ENCODE measurements at regions not wholly inside any gene's neighbourhood (a gene's known extent, or its start where the extent isn't known, plus 50 kb on each side); places are given as distances from the start of the nearest gene placed in this dataset.

DNA sequence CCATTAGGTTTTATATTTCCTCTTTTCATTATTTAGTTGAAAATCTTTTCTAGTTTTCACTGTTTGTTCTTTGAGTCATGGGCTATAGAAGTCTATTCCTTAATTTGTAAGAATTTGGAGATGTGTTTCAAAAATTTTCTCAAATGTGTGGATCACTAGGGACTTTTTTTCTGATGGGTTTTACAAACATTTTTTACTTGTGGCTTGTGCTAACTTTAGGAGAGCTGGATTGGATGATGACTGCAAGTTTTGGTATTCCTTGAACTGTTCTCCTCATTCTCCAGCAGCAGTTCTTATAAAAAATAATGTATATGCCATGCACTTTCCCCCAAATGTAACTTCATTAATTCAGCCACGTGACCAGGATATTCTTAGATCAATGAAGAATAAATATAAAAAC lies 94.7 kb upstream of the CWC22 start:
- no peak overlapping the region for H3K27ac Mint-ChIP-seq (ENCODE audit: unreplicated experiment)
- H3K4me3 Mint-ChIP-seq (ENCODE audit: unreplicated experiment) = no peak overlapping the region
- H3K27me3 Mint-ChIP-seq (ENCODE audit: low read depth) = no peaks in the 10 kb centered on the region
- DNase-seq (ENCODE audit: low spot score) = no peak
- H3K4me1 Mint-ChIP-seq (ENCODE audit: low read depth) = peaks cover 13% of the 10 kb centered on the region
- H3K36me3 Mint-ChIP-seq (ENCODE audit: low read depth) = peaks cover 1% of the 10 kb centered on the region
- no peaks in the 10 kb centered on the region for H3K9me3 Mint-ChIP-seq (ENCODE audit: low read depth)
- TF ChIP-seq, protein P1, sequence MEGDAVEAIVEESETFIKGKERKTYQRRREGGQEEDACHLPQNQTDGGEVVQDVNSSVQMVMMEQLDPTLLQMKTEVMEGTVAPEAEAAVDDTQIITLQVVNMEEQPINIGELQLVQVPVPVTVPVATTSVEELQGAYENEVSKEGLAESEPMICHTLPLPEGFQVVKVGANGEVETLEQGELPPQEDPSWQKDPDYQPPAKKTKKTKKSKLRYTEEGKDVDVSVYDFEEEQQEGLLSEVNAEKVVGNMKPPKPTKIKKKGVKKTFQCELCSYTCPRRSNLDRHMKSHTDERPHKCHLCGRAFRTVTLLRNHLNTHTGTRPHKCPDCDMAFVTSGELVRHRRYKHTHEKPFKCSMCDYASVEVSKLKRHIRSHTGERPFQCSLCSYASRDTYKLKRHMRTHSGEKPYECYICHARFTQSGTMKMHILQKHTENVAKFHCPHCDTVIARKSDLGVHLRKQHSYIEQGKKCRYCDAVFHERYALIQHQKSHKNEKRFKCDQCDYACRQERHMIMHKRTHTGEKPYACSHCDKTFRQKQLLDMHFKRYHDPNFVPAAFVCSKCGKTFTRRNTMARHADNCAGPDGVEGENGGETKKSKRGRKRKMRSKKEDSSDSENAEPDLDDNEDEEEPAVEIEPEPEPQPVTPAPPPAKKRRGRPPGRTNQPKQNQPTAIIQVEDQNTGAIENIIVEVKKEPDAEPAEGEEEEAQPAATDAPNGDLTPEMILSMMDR (IDR thresholded peaks at IDR 0.05) = no peak

- H3K4me1 Mint-ChIP-seq (ENCODE audit: low read depth) = peaks cover 13% of the 10 kb centered on the region
- H3K27ac Mint-ChIP-seq (ENCODE audit: unreplicated experiment) = no peak overlapping the region
- H3K36me3 Mint-ChIP-seq (ENCODE audit: low read depth) = no peaks in the 10 kb centered on the region
- TF ChIP-seq, protein P1 (IDR thresholded peaks at IDR 0.05) = no peak
- H3K9me3 Mint-ChIP-seq (ENCODE audit: low read depth) = no peaks in the 10 kb centered on the region
- no peak overlapping the region for H3K4me3 Mint-ChIP-seq (ENCODE audit: unreplicated experiment)
- H3K27me3 Mint-ChIP-seq (ENCODE audit: low read depth) = peaks cover 9% of the 10 kb centered on the region
- no peak for DNase-seq (ENCODE audit: low spot score)
Measured at GRCh38 chr2:180099308-180099707, 92.2 kb upstream of the CWC22 start.

GRCh38 chr2:180085144-180085543 lies 78.0 kb upstream of the CWC22 start:
- Mint-ChIP-seq H3K9me3 (ENCODE audit: low read depth) (peaks cover 29% of the 10 kb centered on the region), H3K4me1 (ENCODE audit: low read depth) (no peaks in the 10 kb centered on the region), H3K4me3 (ENCODE audit: unreplicated experiment) (no peak overlapping the region), H3K27ac (ENCODE audit: unreplicated experiment) (no peak overlapping the region), H3K27me3 (ENCODE audit: low read depth) (peaks cover 29% of the 10 kb centered on the region), H3K36me3 (ENCODE audit: low read depth) (peaks cover 7% of the 10 kb centered on the region)
- DNase-seq (ENCODE audit: low spot score) = no peak
- TF ChIP-seq, protein P1 (IDR thresholded peaks at IDR 0.05) = no peak

- peaks cover 25% of the 10 kb centered on the region for H3K9me3 Mint-ChIP-seq (ENCODE audit: low read depth)
- H3K27ac Mint-ChIP-seq (ENCODE audit: unreplicated experiment) = no peak overlapping the region
- peaks cover 11% of the 10 kb centered on the region for H3K27me3 Mint-ChIP-seq (ENCODE audit: low read depth)
- TF ChIP-seq, protein P1 (IDR thresholded peaks at IDR 0.05) = peak; percentile 98
- peaks cover 7% of the 10 kb centered on the region for H3K4me1 Mint-ChIP-seq (ENCODE audit: low read depth)
- peaks cover 6% of the 10 kb centered on the region for H3K36me3 Mint-ChIP-seq (ENCODE audit: low read depth)
- no peak overlapping the region for H3K4me3 Mint-ChIP-seq (ENCODE audit: unreplicated experiment)
- no peak for DNase-seq (ENCODE audit: low spot score)
Measured at GRCh38 chr2:180077295-180077906, 70.3 kb upstream of the CWC22 start.

- no peak for DNase-seq (ENCODE audit: low spot score)
- Mint-ChIP-seq H3K4me3 (ENCODE audit: unreplicated experiment) (no peak overlapping the region), H3K36me3 (ENCODE audit: low read depth) (no peaks in the 10 kb centered on the region), H3K9me3 (ENCODE audit: low read depth) (peaks cover 9% of the 10 kb centered on the region), H3K4me1 (ENCODE audit: low read depth) (peaks cover 7% of the 10 kb centered on the region), H3K27ac (ENCODE audit: unreplicated experiment) (no peak overlapping the region), H3K27me3 (ENCODE audit: low read depth) (peaks cover 10% of the 10 kb centered on the region)
- TF ChIP-seq, protein P1 (IDR thresholded peaks at IDR 0.05) = no peak
Measured at GRCh38 chr2:180075870-180076269, 68.8 kb upstream of the CWC22 start.
